ENCODE measurements at regions not wholly inside any gene's neighbourhood (a gene's known extent, or its start where the extent isn't known, plus 50 kb on each side); places are given as distances from the start of the nearest gene placed in this dataset.

- TF ChIP-seq POLR2AphosphoS5 (IDR thresholded peaks at IDR 0.05; ENCODE audit: insufficient read depth, low read depth, low read length), result no peak
- TF ChIP-seq POLR2A (IDR thresholded peaks at IDR 0.05; ENCODE audit: low read depth, low read length), result no peak
Observed at GRCh38 chr2:64750001-64750816, 96.5 kb upstream of the SERTAD2 start.

All from endothelial cell of umbilical vein (primary cell).